Esophagus mucosa (tissue), 1 donor: ENCODE measurements at regions not wholly inside any gene's neighbourhood (a gene's known extent, or its start where the extent isn't known, plus 50 kb on each side); places are given as distances from the start of the nearest gene placed in this dataset.
A peak's percentile ranks its signal among the peaks of the same experiment; 100 is the strongest.

Source experiments
- ATAC-seq: fragments of 200-7000 bp; cut with Tn5 transposase; one replicate; pipeline ENCODE4 v1.9.1; 2020
- donor health status: DM: yes; HTN: yes; CAD: no.

GRCh38 chr15:91476861-91477260 lies 376.6 kb upstream of the SLCO3A1 start:
- ATAC-seq, result no peak

GRCh38 chr15:91478717-91479191 lies 374.8 kb upstream of the SLCO3A1 start:
- ATAC-seq, result no peak

GRCh38 chr15:91480426-91480825 lies 373.1 kb upstream of the SLCO3A1 start:
- no peak for ATAC-seq

GRCh38 chr15:91482799-91483198 lies 370.7 kb upstream of the SLCO3A1 start:
- no peak for ATAC-seq

GRCh38 chr15:91484141-91484540 lies 369.4 kb upstream of the SLCO3A1 start:
- no peak for ATAC-seq

- no peak for ATAC-seq
These were observed 365.1 kb upstream of the SLCO3A1 start for GRCh38 chr15:91488452-91488851.

- ATAC-seq, result no peak
These were observed 363.3 kb upstream of the SLCO3A1 start for GRCh38 chr15:91490211-91490610.

GRCh38 chr15:91491101-91491950 lies 362.2 kb upstream of the SLCO3A1 start:
- no peak for ATAC-seq

- peak; percentile 65 for ATAC-seq
These were observed 356.5 kb upstream of the SLCO3A1 start for GRCh38 chr15:91496754-91497691.

- ATAC-seq, result no peak
These were observed 355.3 kb upstream of the SLCO3A1 start for GRCh38 chr15:91498046-91498748.

GRCh38 chr15:91498749-91499062 lies 354.8 kb upstream of the SLCO3A1 start:
- ATAC-seq, result no peak

- ATAC-seq, result no peak
These were observed 353.6 kb upstream of the SLCO3A1 start for GRCh38 chr15:91499774-91500383.

GRCh38 chr15:91508633-91509032 lies 344.9 kb upstream of the SLCO3A1 start:
- no peak for ATAC-seq

GRCh38 chr15:91514147-91514546 lies 339.4 kb upstream of the SLCO3A1 start:
- ATAC-seq, result no peak

GRCh38 chr15:91515188-91515754 lies 338.2 kb upstream of the SLCO3A1 start:
- peak; percentile 79 for ATAC-seq

GRCh38 chr15:91516866-91517265 lies 336.6 kb upstream of the SLCO3A1 start:
- ATAC-seq, result no peak

GRCh38 chr15:91517491-91518200 lies 335.9 kb upstream of the SLCO3A1 start:
- no peak for ATAC-seq

- no peak for ATAC-seq
These were observed 332.7 kb upstream of the SLCO3A1 start for GRCh38 chr15:91520850-91521249.

- no peak for ATAC-seq
These were observed 332.0 kb upstream of the SLCO3A1 start for GRCh38 chr15:91521548-91521947.

GRCh38 chr15:91521996-91522395 lies 331.5 kb upstream of the SLCO3A1 start:
- ATAC-seq, result no peak

GRCh38 chr15:91522605-91523332 lies 330.7 kb upstream of the SLCO3A1 start:
- ATAC-seq, result no peak
